Neural cell (in vitro differentiated cells): ENCODE measurements at regions not wholly inside any gene's neighbourhood (a gene's known extent, or its start where the extent isn't known, plus 50 kb on each side); places are given as distances from the start of the nearest gene placed in this dataset.
"Not testable (repeated sequence)": the region's sequence is repeated elsewhere in the genome, so short reads cannot be mapped to it uniquely, and the experiment has no call there.

Source experiments
- H2AFZ ChIP-seq: fragments of 200-600, 300-800 bp; sonication (generic), shearing (Covaris generic); 2 replicates; pipeline ENCODE4 v1.6.0; 2014; ENCODE audit warnings: low read depth, mild to moderate bottlenecking, antibody characterized with exemption, low read length, moderate library complexity
- H3F3A ChIP-seq: fragments of 200-600 bp; shearing (Covaris generic); 2 replicates; pipeline ENCODE4 v1.6.1; 2016; ENCODE audit warnings: mild to moderate bottlenecking, moderate library complexity, mixed read lengths, antibody characterized with exemption, low read length; ENCODE audit not compliant: insufficient read depth, poor library complexity, severe bottlenecking
- H3K27ac ChIP-seq: fragments of 200-600, 300-800 bp; sonication (generic), shearing (Covaris generic); 2 replicates; pipeline ENCODE4 v1.5.1; 2014; ENCODE audit warnings: mild to moderate bottlenecking, low read length, moderate library complexity
- H3K27me3 ChIP-seq: fragments of 300-800, 200-600 bp; sonication (generic), shearing (Covaris generic); 2 replicates; pipeline ENCODE4 v1.6.0; 2014; ENCODE audit warnings: mild to moderate bottlenecking, low read depth, low read length, moderate library complexity; ENCODE audit not compliant: insufficient read depth
- H3K36me3 ChIP-seq: fragments of 300-800, 200-600 bp; sonication (generic), shearing (Covaris generic); 2 replicates; pipeline ENCODE4 v1.5.1; 2014; ENCODE audit warnings: mild to moderate bottlenecking, antibody characterized with exemption, low read length, moderate library complexity; ENCODE audit not compliant: insufficient read depth
- H3K4me2 ChIP-seq: fragments of 300-800, 200-600 bp; sonication (generic), shearing (Covaris generic); 2 replicates; pipeline ENCODE4 v1.6.0; 2014; ENCODE audit warnings: mild to moderate bottlenecking, low read length
- H3K4me3 ChIP-seq: fragments of 300-800, 200-600 bp; sonication (generic), shearing (Covaris generic); 2 replicates; pipeline ENCODE4 v1.5.1; 2014; ENCODE audit warnings: mild to moderate bottlenecking, low read length, moderate library complexity
- H3K79me2 ChIP-seq: fragments of 200-600 bp; shearing (Covaris generic); replicated peaks from 2 replicates; pipeline ENCODE4 v1.6.0; 2014; ENCODE audit warnings: mild to moderate bottlenecking, low read length, moderate library complexity; ENCODE audit not compliant: insufficient read depth
- H3K9ac ChIP-seq: fragments of 300-800, 200-600 bp; sonication (generic), shearing (Covaris generic); 2 replicates; pipeline ENCODE4 v1.6.1; 2016; ENCODE audit warnings: mild to moderate bottlenecking, low read length, mixed read lengths
- H3K9me2 ChIP-seq: fragments of 200-600 bp; shearing (Covaris generic); 2 replicates; pipeline ENCODE4 v1.6.1; 2016; ENCODE audit warnings: mild to moderate bottlenecking, low read length, mixed read lengths; ENCODE audit not compliant: insufficient read depth
- H3K9me3 ChIP-seq: fragments of 200-600, 300-800 bp; sonication (generic), shearing (Covaris generic); 2 replicates; pipeline ENCODE4 v1.6.1; 2016; ENCODE audit warnings: mild to moderate bottlenecking, mixed run types, low read length, moderate library complexity, mixed read lengths
- H4K20me1 ChIP-seq: fragments of 200-600 bp; shearing (Covaris generic); 2 replicates; pipeline ENCODE4 v1.6.1; 2016; ENCODE audit warnings: mild to moderate bottlenecking, mixed run types; ENCODE audit not compliant: insufficient read depth
- EP300 ChIP-seq: fragments of 450-650 bp; conservative IDR thresholded peaks from 2 replicates; pipeline ENCODE4 v1.6.1; 2014; ENCODE audit warnings: antibody characterized with exemption, mild to moderate bottlenecking, moderate library complexity; ENCODE audit not compliant: poor library complexity, severe bottlenecking
- EZH2 ChIP-seq: fragments of 200-600, 300-800 bp; shearing (Covaris generic), sonication (generic); IDR thresholded peaks from 2 replicates; pipeline ENCODE4 v1.6.1; 2014; ENCODE audit warnings: antibody characterized with exemption, low read length, borderline replicate concordance, mild to moderate bottlenecking; ENCODE audit not compliant: insufficient read depth, poor library complexity, severe bottlenecking
- POLR2AphosphoS5 ChIP-seq: IDR thresholded peaks from 2 replicates; pipeline ENCODE4 v1.6.1; 2012
- RAD21 ChIP-seq: fragments of 450-650 bp; conservative IDR thresholded peaks from 2 replicates; pipeline ENCODE4 v1.6.1; 2014; ENCODE audit warnings: antibody characterized with exemption, mild to moderate bottlenecking, moderate library complexity
- SMC3 ChIP-seq: fragments of 450-650 bp; conservative IDR thresholded peaks from 2 replicates; pipeline ENCODE4 v1.6.1; 2014; ENCODE audit warnings: antibody characterized with exemption, mild to moderate bottlenecking, moderate library complexity; ENCODE audit not compliant: poor library complexity
- TF ChIP-seq, protein P1 (sequence below): IDR thresholded peaks from 2 replicates; pipeline ENCODE4 v1.6.1; 2012; ENCODE audit warnings: borderline replicate concordance
- TF ChIP-seq, protein P2 (sequence below): fragments of 450-650 bp; IDR thresholded peaks from 2 replicates; pipeline ENCODE4 v1.5.1; 2014; ENCODE audit warnings: antibody characterized with exemption, mild to moderate bottlenecking, moderate library complexity; ENCODE audit not compliant: poor library complexity, severe bottlenecking

DNA sequence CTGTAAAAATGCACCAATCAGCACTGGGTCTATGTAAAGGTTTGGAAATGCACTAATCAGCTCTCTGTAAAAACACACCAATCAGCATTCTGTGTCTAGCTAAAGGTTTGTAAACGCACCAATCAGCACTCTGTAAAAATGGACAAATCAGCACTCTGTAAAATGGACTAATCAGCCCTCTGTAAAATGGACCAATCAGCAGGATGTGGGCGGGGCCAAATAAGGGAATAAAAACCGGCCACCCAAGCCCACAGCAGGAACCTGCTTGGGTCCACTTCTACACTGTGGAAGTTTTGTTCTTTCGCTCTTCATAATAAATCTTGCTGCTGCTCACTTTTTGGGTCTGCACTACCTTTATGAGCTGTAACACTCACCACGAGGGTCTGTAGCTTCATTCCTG, 101.0 kb downstream of the SMC2 start:
- not testable (repeated sequence) for H3K9me2 ChIP-seq, H3K4me3 ChIP-seq, H3K9ac ChIP-seq, H3K79me2 ChIP-seq, H3K27ac ChIP-seq, H3F3A ChIP-seq, H3K9me3 ChIP-seq, H3K4me2 ChIP-seq, H3K36me3 ChIP-seq, H3K27me3 ChIP-seq, H4K20me1 ChIP-seq, H2AFZ ChIP-seq

DNA sequence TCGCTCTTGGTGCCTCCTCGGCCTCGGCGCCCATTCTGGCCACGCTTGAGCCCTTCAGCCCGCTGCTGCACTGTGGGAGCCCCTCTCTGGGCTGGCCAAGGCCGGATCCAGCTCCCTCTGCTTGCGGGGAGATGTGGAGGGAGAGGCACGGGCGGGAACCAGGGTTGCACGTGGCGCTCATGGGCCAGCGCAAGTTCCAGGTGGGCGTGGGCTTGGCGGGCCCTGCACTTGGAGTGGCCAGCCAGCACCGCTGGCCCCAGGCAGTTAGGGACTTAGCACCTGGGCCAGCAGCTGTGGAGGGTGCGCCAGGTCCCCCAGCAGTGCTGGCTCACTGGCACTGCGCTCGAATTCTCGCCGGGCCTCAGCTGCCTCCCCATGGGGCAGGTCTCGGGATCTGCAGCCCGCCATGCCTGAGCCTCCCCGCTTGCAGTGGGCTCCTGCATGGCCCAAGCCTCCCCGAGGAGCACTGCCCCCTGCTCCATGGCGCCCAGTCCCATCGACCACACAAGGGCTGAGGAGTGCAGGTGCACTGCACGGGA, 106.4 kb downstream of the SMC2 start:
- H3K9me3 ChIP-seq = no peaks in the 10 kb centered on the region
- no peak overlapping the region for H2AFZ ChIP-seq
- H3K27ac ChIP-seq = no peak overlapping the region
- no peak overlapping the region for H3K4me3 ChIP-seq
- H3K9me2 ChIP-seq = no peaks in the 10 kb centered on the region
- H4K20me1 ChIP-seq = no peaks in the 10 kb centered on the region
- TF ChIP-seq EZH2 = no peak
- no peak for TF ChIP-seq SMC3
- TF ChIP-seq, protein P1, sequence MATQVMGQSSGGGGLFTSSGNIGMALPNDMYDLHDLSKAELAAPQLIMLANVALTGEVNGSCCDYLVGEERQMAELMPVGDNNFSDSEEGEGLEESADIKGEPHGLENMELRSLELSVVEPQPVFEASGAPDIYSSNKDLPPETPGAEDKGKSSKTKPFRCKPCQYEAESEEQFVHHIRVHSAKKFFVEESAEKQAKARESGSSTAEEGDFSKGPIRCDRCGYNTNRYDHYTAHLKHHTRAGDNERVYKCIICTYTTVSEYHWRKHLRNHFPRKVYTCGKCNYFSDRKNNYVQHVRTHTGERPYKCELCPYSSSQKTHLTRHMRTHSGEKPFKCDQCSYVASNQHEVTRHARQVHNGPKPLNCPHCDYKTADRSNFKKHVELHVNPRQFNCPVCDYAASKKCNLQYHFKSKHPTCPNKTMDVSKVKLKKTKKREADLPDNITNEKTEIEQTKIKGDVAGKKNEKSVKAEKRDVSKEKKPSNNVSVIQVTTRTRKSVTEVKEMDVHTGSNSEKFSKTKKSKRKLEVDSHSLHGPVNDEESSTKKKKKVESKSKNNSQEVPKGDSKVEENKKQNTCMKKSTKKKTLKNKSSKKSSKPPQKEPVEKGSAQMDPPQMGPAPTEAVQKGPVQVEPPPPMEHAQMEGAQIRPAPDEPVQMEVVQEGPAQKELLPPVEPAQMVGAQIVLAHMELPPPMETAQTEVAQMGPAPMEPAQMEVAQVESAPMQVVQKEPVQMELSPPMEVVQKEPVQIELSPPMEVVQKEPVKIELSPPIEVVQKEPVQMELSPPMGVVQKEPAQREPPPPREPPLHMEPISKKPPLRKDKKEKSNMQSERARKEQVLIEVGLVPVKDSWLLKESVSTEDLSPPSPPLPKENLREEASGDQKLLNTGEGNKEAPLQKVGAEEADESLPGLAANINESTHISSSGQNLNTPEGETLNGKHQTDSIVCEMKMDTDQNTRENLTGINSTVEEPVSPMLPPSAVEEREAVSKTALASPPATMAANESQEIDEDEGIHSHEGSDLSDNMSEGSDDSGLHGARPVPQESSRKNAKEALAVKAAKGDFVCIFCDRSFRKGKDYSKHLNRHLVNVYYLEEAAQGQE = no peak
- TF ChIP-seq EP300 = no peak
- TF ChIP-seq RAD21 = no peak
- TF ChIP-seq POLR2AphosphoS5 = no peak
- no peaks in the 10 kb centered on the region for H3F3A ChIP-seq
- H3K27me3 ChIP-seq = no peaks in the 10 kb centered on the region
- no peaks in the 10 kb centered on the region for H3K36me3 ChIP-seq
- no peak overlapping the region for H3K4me2 ChIP-seq
- no peak overlapping the region for H3K9ac ChIP-seq
- no peaks in the 10 kb centered on the region for H3K79me2 ChIP-seq

DNA sequence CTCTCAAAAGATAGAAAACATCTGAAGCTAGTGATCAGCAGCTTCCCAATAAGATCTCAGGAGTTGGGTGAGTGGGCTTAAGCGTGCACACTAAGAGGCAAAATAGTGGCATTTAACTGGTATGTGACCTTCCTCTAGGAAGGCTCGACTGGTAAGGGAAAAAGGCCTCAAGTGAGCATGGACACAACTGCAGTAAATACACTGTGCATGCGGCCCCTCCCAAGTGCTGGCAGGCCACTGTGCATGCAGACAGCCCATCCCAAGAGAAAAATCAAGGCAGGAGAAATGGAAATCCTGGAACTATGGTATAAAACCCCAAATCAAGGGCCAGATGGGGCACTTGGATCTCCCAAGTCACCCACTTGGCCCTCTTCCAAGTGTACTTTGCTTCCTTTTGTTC, 112.7 kb downstream of the SMC2 start:
- Histone ChIP-seq H3K4me3 (no peak overlapping the region), H3K9me3 (no peaks in the 10 kb centered on the region), H3K9ac (no peak overlapping the region), H3K27ac (no peak overlapping the region), H3K27me3 (no peaks in the 10 kb centered on the region), H3K79me2 (no peaks in the 10 kb centered on the region), H3F3A (no peaks in the 10 kb centered on the region), H4K20me1 (no peaks in the 10 kb centered on the region), H3K9me2 (no peaks in the 10 kb centered on the region), H2AFZ (no peak overlapping the region), H3K4me2 (no peak overlapping the region), H3K36me3 (no peaks in the 10 kb centered on the region)
- TF ChIP-seq, protein P1 = no peak
- no peak for TF ChIP-seq POLR2AphosphoS5
- TF ChIP-seq, protein P2, sequence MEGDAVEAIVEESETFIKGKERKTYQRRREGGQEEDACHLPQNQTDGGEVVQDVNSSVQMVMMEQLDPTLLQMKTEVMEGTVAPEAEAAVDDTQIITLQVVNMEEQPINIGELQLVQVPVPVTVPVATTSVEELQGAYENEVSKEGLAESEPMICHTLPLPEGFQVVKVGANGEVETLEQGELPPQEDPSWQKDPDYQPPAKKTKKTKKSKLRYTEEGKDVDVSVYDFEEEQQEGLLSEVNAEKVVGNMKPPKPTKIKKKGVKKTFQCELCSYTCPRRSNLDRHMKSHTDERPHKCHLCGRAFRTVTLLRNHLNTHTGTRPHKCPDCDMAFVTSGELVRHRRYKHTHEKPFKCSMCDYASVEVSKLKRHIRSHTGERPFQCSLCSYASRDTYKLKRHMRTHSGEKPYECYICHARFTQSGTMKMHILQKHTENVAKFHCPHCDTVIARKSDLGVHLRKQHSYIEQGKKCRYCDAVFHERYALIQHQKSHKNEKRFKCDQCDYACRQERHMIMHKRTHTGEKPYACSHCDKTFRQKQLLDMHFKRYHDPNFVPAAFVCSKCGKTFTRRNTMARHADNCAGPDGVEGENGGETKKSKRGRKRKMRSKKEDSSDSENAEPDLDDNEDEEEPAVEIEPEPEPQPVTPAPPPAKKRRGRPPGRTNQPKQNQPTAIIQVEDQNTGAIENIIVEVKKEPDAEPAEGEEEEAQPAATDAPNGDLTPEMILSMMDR = no peak
